Activated CD8-positive, alpha-beta T cell treated with anti-CD3 and anti-CD28 coated beads, Interleukin-2, amount 10 ng/mL, durations not matched to agents 7 days and 5 days (primary cell): ENCODE measurements at regions not wholly inside any gene's neighbourhood (a gene's known extent, or its start where the extent isn't known, plus 50 kb on each side); places are given as distances from the start of the nearest gene placed in this dataset.

ENCODE experiments used
- ATAC-seq: fragments of 150-1000 bp; cut with Tn5 transposase; one replicate; pipeline ENCODE4 v1.10.0; 2021; ENCODE audit warnings: moderate library complexity
- CTCF ChIA-PET: fragments of 350-600 bp; sonication (Branson Sonifier 250); formaldehyde crosslinking; loops from one replicate; lab custom pipeline; 2021; ENCODE audit warnings: antibody characterized with exemption; lab: Charles Lee
- POLR2A ChIA-PET: fragments of 350-600 bp; sonication (Branson Sonifier 250); formaldehyde crosslinking; loops from one replicate; lab custom pipeline; 2021; ENCODE audit warnings: antibody characterized with exemption; lab: Charles Lee
- DNase-seq: peaks from one replicate; pipeline ENCODE4 v3.0.0-alpha.2; 2020
- H3K27ac Mint-ChIP-seq: one replicate; pipeline ENCODE4 v1.8.0; 2021; ENCODE audit warnings: mild to moderate bottlenecking, mixed read lengths
- H3K27me3 Mint-ChIP-seq: one replicate; pipeline ENCODE4 v1.8.0; 2021; ENCODE audit warnings: low read depth, mixed read lengths
- H3K36me3 Mint-ChIP-seq: one replicate; pipeline ENCODE4 v1.8.0; 2021; ENCODE audit warnings: low read depth, mixed read lengths
- H3K4me1 Mint-ChIP-seq: one replicate; pipeline ENCODE4 v1.8.0; 2021; ENCODE audit warnings: low read depth, mixed read lengths
- H3K4me3 Mint-ChIP-seq: one replicate; pipeline ENCODE4 v1.8.0; 2021; ENCODE audit warnings: mild to moderate bottlenecking, mixed read lengths
- H3K9me3 Mint-ChIP-seq: one replicate; pipeline ENCODE4 v1.8.0; 2022; ENCODE audit warnings: mixed read lengths; ENCODE audit not compliant: insufficient read depth

DNA sequence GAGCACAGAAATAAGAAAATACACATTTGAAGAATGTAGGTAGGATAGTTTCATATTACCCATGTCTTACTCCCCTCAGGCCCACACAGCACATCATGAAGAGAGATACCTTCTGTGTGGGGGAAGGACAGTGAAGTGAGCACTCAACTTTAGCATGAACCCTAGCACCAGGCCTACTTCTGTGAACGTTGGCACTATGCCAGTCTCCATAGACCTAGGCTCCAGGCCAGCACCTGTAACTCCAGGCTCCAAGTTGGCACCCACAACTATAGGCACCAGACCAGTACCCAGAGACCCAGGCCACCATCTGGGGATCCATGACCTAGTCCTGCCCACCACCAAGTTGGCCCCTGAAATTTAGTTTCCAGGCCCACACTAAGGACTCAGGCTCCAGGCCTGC, 410.9 kb downstream of the INSC start:
- POLR2A ChIA-PET = no interaction called here
- Mint-ChIP-seq H3K4me3 (no peak overlapping the region), H3K4me1 (no peaks in the 10 kb centered on the region), H3K27ac (no peak overlapping the region), H3K36me3 (no peaks in the 10 kb centered on the region), H3K9me3 (peaks cover 23% of the 10 kb centered on the region), H3K27me3 (no peaks in the 10 kb centered on the region)
- CTCF ChIA-PET = no interaction called here
- ATAC-seq (no peak), DNase-seq (no peak)

GRCh38 chr11:15526032-15526431, 411.3 kb downstream of the INSC start:
- POLR2A ChIA-PET = no interaction called here
- H3K36me3 Mint-ChIP-seq = no peaks in the 10 kb centered on the region
- H3K4me3 Mint-ChIP-seq = no peak overlapping the region
- peaks cover 23% of the 10 kb centered on the region for H3K9me3 Mint-ChIP-seq
- no peaks in the 10 kb centered on the region for H3K4me1 Mint-ChIP-seq
- H3K27ac Mint-ChIP-seq = no peak overlapping the region
- H3K27me3 Mint-ChIP-seq = no peaks in the 10 kb centered on the region
- DNase-seq = no peak
- CTCF ChIA-PET = no interaction called here
- no peak for ATAC-seq

- ChIA-PET POLR2A (interaction anchor here (0.6 kb wide), 1 partner anchor 1000 kb away, joined by 3 read pairs; no protein-coding TSS in a partner anchor), CTCF (no interaction called here)
- no peaks in the 10 kb centered on the region for H3K4me1 Mint-ChIP-seq
- H3K9me3 Mint-ChIP-seq = peaks cover 23% of the 10 kb centered on the region
- H3K27ac Mint-ChIP-seq = no peak overlapping the region
- DNase-seq (no peak), ATAC-seq (no peak)
- H3K27me3 Mint-ChIP-seq = no peaks in the 10 kb centered on the region
- H3K36me3 Mint-ChIP-seq = no peaks in the 10 kb centered on the region
- no peak overlapping the region for H3K4me3 Mint-ChIP-seq
These were observed 412.2 kb downstream of the INSC start for GRCh38 chr11:15526859-15527450.

DNA sequence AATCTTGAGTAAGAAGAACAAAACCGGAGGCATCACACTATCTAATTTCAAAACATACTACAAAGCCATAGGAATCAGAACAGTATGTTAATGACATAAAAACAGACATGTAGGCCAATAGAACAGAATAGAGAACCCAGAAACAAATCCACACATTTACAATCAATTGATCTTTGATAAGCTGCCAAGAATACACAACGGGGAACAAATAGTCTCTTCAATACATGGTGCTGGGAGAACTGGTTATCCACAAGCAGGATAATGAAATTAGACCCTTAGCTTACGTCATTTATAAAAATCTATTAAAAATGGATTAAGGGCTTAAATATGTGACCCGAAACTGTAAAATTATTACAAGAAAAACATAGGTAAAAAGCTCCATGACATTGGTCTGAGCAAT, 417.7 kb downstream of the INSC start:
- H3K4me1 Mint-ChIP-seq = no peaks in the 10 kb centered on the region
- DNase-seq = no peak
- ATAC-seq = no peak
- H3K36me3 Mint-ChIP-seq = no peaks in the 10 kb centered on the region
- peaks cover 9% of the 10 kb centered on the region for H3K9me3 Mint-ChIP-seq
- POLR2A ChIA-PET = no interaction called here
- no peaks in the 10 kb centered on the region for H3K27me3 Mint-ChIP-seq
- H3K4me3 Mint-ChIP-seq = no peak overlapping the region
- CTCF ChIA-PET = no interaction called here
- no peak overlapping the region for H3K27ac Mint-ChIP-seq

GRCh38 chr11:15534266-15534665, 419.5 kb downstream of the INSC start:
- H3K36me3 Mint-ChIP-seq = no peaks in the 10 kb centered on the region
- H3K9me3 Mint-ChIP-seq = peaks cover 4% of the 10 kb centered on the region
- DNase-seq (no peak), ATAC-seq (no peak)
- POLR2A ChIA-PET = no interaction called here
- H3K27ac Mint-ChIP-seq = no peak overlapping the region
- CTCF ChIA-PET = no interaction called here
- no peaks in the 10 kb centered on the region for H3K4me1 Mint-ChIP-seq
- no peak overlapping the region for H3K4me3 Mint-ChIP-seq
- no peaks in the 10 kb centered on the region for H3K27me3 Mint-ChIP-seq

GRCh38 chr11:15535414-15535813, 420.7 kb downstream of the INSC start:
- Mint-ChIP-seq H3K36me3 (no peaks in the 10 kb centered on the region), H3K4me3 (no peak overlapping the region), H3K9me3 (peaks cover under 1% of the 10 kb centered on the region), H3K27ac (no peak overlapping the region), H3K4me1 (no peaks in the 10 kb centered on the region), H3K27me3 (no peaks in the 10 kb centered on the region)
- CTCF ChIA-PET = no interaction called here
- POLR2A ChIA-PET = no interaction called here
- DNase-seq = no peak
- no peak for ATAC-seq

DNA sequence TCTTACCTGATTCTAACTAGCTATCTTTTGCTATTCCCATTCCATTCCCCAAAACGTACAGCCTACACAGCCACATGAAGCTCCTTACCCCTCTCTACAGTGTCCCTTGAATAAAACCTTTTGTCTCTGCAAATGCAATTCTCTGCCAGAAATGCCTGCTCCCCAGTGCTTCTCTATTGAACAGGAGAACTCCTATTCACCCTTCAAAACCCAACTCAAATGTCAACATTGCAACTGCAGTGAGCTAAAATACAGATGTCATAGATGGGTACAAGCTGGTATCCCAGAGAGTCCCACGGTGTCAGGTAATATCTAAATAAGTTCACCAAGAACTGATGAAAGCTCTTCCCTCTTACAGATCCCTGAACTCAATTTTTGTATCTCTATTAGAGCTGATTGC, 421.7 kb downstream of the INSC start:
- CTCF ChIA-PET = no interaction called here
- POLR2A ChIA-PET = interaction anchor here (1.0 kb wide), 1 partner anchor 18 kb away, joined by 3 read pairs; no protein-coding TSS in a partner anchor

DNA sequence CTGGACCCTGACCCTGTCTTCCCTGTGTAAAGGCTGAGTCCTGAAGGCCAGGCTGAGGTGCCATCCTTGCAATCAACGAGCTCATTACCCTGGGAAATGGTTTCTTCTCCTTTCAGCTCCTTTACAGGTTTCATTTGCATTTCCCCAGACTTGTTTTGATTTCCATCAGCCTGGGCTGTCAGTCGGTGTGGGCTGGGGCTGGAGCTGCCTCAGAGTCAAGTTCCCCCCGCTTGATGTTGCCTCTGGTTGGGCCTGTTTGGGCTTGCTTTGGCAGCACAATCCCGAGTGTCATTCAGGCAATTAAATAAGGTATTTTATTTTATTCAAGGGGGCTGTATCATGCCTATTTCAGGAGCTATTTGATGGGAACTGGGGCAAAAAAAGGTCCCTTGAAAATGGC, 424.9 kb downstream of the INSC start:
- no peaks in the 10 kb centered on the region for H3K9me3 Mint-ChIP-seq
- H3K4me3 Mint-ChIP-seq = no peak overlapping the region
- H3K27ac Mint-ChIP-seq = no peak overlapping the region
- ATAC-seq = no peak
- H3K36me3 Mint-ChIP-seq = no peaks in the 10 kb centered on the region
- no peaks in the 10 kb centered on the region for H3K4me1 Mint-ChIP-seq
- no peaks in the 10 kb centered on the region for H3K27me3 Mint-ChIP-seq
- DNase-seq = no peak
- POLR2A ChIA-PET = no interaction called here
- CTCF ChIA-PET = no interaction called here

More for the DNA sequence above, 421.7 kb downstream of the INSC start:
- DNase-seq (no peak), ATAC-seq (no peak)
- Mint-ChIP-seq H3K9me3 (no peaks in the 10 kb centered on the region), H3K4me3 (no peak overlapping the region), H3K27me3 (no peaks in the 10 kb centered on the region), H3K4me1 (no peaks in the 10 kb centered on the region), H3K36me3 (no peaks in the 10 kb centered on the region), H3K27ac (no peak overlapping the region)

DNA sequence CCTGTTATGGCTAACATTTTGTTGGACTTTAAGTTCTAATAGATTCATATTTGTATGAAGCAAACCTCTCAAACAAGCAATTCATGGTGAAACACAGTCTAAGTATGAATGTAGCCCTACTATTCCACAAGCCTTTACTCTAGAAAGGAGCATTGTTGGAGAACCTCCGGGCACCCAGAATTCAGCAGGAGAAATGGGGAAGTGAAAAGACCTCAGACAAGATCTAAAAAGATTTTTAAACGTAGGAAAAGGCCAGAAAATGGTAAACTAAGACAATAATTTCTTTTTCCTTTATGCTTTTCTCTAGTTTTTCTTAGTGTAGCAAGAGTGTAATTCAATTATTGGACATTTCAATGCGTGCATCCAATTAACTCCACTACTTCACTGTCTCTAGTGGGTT, 426.4 kb downstream of the INSC start:
- POLR2A ChIA-PET = no interaction called here

DNA sequence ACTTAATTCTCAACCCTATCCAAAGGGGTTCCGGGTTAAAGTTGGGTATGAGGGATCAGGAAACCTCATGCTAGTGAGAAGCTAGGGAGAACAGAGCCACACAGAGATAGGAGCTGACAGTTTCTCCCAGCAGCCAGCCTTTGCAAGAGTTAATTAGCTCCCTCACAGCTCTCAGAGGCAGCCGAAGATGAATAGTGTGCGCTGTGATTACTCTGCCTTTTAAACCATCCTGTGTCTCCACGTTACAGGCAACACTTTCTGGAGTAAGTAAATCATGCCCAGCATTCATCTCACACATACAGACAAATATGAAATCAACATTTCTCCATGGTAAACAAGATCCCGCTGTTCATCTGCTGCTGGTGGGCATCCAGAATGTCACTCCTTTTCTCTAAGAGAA, 429.6 kb downstream of the INSC start:
- H3K4me1 Mint-ChIP-seq = no peaks in the 10 kb centered on the region
- no peak overlapping the region for H3K4me3 Mint-ChIP-seq
- no peak overlapping the region for H3K27ac Mint-ChIP-seq
- no peaks in the 10 kb centered on the region for H3K9me3 Mint-ChIP-seq
- ATAC-seq = no peak
- CTCF ChIA-PET = no interaction called here
- no peaks in the 10 kb centered on the region for H3K27me3 Mint-ChIP-seq
- POLR2A ChIA-PET = no interaction called here
- no peak for DNase-seq
- no peaks in the 10 kb centered on the region for H3K36me3 Mint-ChIP-seq

More for the DNA sequence above, 426.4 kb downstream of the INSC start:
- ATAC-seq (no peak), DNase-seq (no peak)
- Mint-ChIP-seq H3K9me3 (no peaks in the 10 kb centered on the region), H3K27me3 (no peaks in the 10 kb centered on the region), H3K36me3 (no peaks in the 10 kb centered on the region), H3K4me1 (no peaks in the 10 kb centered on the region), H3K27ac (no peak overlapping the region), H3K4me3 (no peak overlapping the region)
- CTCF ChIA-PET = no interaction called here

- ATAC-seq = no peak
- CTCF ChIA-PET = no interaction called here
- H3K36me3 Mint-ChIP-seq = no peaks in the 10 kb centered on the region
- H3K27me3 Mint-ChIP-seq = no peaks in the 10 kb centered on the region
- no peak overlapping the region for H3K27ac Mint-ChIP-seq
- H3K9me3 Mint-ChIP-seq = no peaks in the 10 kb centered on the region
- POLR2A ChIA-PET = no interaction called here
- no peaks in the 10 kb centered on the region for H3K4me1 Mint-ChIP-seq
- no peak for DNase-seq
- no peak overlapping the region for H3K4me3 Mint-ChIP-seq
These were observed 433.0 kb downstream of the INSC start for GRCh38 chr11:15547685-15548084.

- Mint-ChIP-seq H3K36me3 (no peaks in the 10 kb centered on the region), H3K27ac (no peak overlapping the region)
- CTCF ChIA-PET = no interaction called here
These were observed 437.5 kb downstream of the INSC start for GRCh38 chr11:15551901-15552851.

More at GRCh38 chr11:15551901-15552851, 437.5 kb downstream of the INSC start:
- no peak for DNase-seq
- no peaks in the 10 kb centered on the region for H3K27me3 Mint-ChIP-seq
- H3K9me3 Mint-ChIP-seq = no peaks in the 10 kb centered on the region
- POLR2A ChIA-PET = no interaction called here
- no peaks in the 10 kb centered on the region for H3K4me1 Mint-ChIP-seq
- ATAC-seq = no peak
- no peak overlapping the region for H3K4me3 Mint-ChIP-seq
